OCI-LY7 (cell line): ENCODE measurements at regions not wholly inside any gene's neighbourhood (a gene's known extent, or its start where the extent isn't known, plus 50 kb on each side); places are given as distances from the start of the nearest gene placed in this dataset.

ENCODE experiments used
- BruUV-seq: library from RNA; stranded (reverse); fragments of 400-500 nt; replicated peaks from 2 replicates; lab custom pipeline; 2021; lab: Mats Ljungman, UMichigan
- CTCF ChIA-PET: fragments of 300-600 bp; sonication (Branson Sonifier 250); formaldehyde crosslinking; loops from one replicate; lab custom pipeline; 2022; ENCODE audit warnings: antibody characterized with exemption; ENCODE audit not compliant: unreplicated experiment; lab: Charles Lee
- POLR2A ChIA-PET: fragments of 300-600 bp; sonication (Branson Sonifier 250); formaldehyde crosslinking; loops from one replicate; lab custom pipeline; 2022; ENCODE audit warnings: antibody characterized with exemption; lab: Charles Lee
- DNase-seq: peaks from one replicate; pipeline ENCODE4 v3.0.0-alpha.2; 2015; ENCODE audit warnings: low spot score
- H2AFZ ChIP-seq: fragments of 200-600 bp; sonication (generic), shearing (Covaris generic); 2 replicates; pipeline ENCODE4 v1.6.1; 2014; ENCODE audit warnings: mild to moderate bottlenecking, antibody characterized with exemption, low read length, moderate library complexity
- H3K27ac ChIP-seq: fragments of 200-600 bp; sonication (generic); 2 replicates; pipeline ENCODE4 v1.5.1; 2014; ENCODE audit warnings: mixed run types, low read depth, mild to moderate bottlenecking, moderate library complexity, low read length, inconsistent platforms; ENCODE audit not compliant: poor library complexity, severe bottlenecking
- H3K36me3 ChIP-seq: fragments of 200-600 bp; sonication (generic); 2 replicates; pipeline ENCODE4 v1.6.1; 2014; ENCODE audit warnings: mild to moderate bottlenecking, antibody characterized with exemption, low read length, moderate library complexity, mixed read lengths; ENCODE audit not compliant: insufficient read depth
- H3K4me1 ChIP-seq: fragments of 200-600 bp; sonication (generic); 2 replicates; pipeline ENCODE4 v1.5.1; 2014; ENCODE audit warnings: mild to moderate bottlenecking, low read length; ENCODE audit not compliant: insufficient read depth, poor library complexity, severe bottlenecking
- H3K4me2 ChIP-seq: fragments of 200-600 bp; sonication (generic); 2 replicates; pipeline ENCODE4 v1.6.1; 2014; ENCODE audit warnings: mild to moderate bottlenecking, low read length
- H3K4me3 ChIP-seq: fragments of 200-600 bp; sonication (generic); 2 replicates; pipeline ENCODE4 v1.5.1; 2014; ENCODE audit warnings: mild to moderate bottlenecking, low read depth, low read length; ENCODE audit not compliant: poor library complexity, severe bottlenecking
- H3K79me2 ChIP-seq: fragments of 200-600 bp; sonication (generic); 2 replicates; pipeline ENCODE4 v1.6.1; 2016; ENCODE audit warnings: low read depth, mild to moderate bottlenecking, low read length, moderate library complexity, mixed read lengths; ENCODE audit not compliant: insufficient read depth
- H3K9me2 ChIP-seq: fragments of 200-600 bp; sonication (generic); 2 replicates; pipeline ENCODE4 v1.6.1; 2016; ENCODE audit warnings: mild to moderate bottlenecking, low read length, mixed read lengths; ENCODE audit not compliant: insufficient read depth
- H3K9me3 ChIP-seq: fragments of 200-600 bp; sonication (generic); 2 replicates; pipeline ENCODE4 v1.6.1; 2014; ENCODE audit warnings: mild to moderate bottlenecking, mixed run types, low read length, mixed read lengths
- H4K20me1 ChIP-seq: fragments of 200-600 bp; sonication (generic); 2 replicates; pipeline ENCODE4 v1.6.1; 2014; ENCODE audit warnings: mild to moderate bottlenecking, antibody characterized with exemption, low read length, moderate library complexity, mixed read lengths; ENCODE audit not compliant: insufficient read depth
- EZH2phosphoT487 ChIP-seq: fragments of 200-600 bp; sonication (generic); IDR thresholded peaks from 2 replicates; pipeline ENCODE4 v1.6.1; 2018; ENCODE audit warnings: low read depth, borderline replicate concordance, mild to moderate bottlenecking, mixed run types, antibody characterized with exemption, low read length, moderate library complexity, mixed read lengths
- intact Hi-C: fragments of 100-400 bp; cut with micrococcal nuclease; formaldehyde crosslinking; loops from one replicate; pipeline ENCODE4 v1.10.0; 2022; ENCODE audit not compliant: unreplicated experiment
- TF ChIP-seq, protein P1 (sequence below): fragments of 200-600 bp; sonication (generic); conservative IDR thresholded peaks from 2 replicates; pipeline ENCODE4 v1.5.1; 2014; ENCODE audit warnings: mild to moderate bottlenecking, antibody characterized with exemption, low read length, moderate library complexity, mixed read lengths

DNA sequence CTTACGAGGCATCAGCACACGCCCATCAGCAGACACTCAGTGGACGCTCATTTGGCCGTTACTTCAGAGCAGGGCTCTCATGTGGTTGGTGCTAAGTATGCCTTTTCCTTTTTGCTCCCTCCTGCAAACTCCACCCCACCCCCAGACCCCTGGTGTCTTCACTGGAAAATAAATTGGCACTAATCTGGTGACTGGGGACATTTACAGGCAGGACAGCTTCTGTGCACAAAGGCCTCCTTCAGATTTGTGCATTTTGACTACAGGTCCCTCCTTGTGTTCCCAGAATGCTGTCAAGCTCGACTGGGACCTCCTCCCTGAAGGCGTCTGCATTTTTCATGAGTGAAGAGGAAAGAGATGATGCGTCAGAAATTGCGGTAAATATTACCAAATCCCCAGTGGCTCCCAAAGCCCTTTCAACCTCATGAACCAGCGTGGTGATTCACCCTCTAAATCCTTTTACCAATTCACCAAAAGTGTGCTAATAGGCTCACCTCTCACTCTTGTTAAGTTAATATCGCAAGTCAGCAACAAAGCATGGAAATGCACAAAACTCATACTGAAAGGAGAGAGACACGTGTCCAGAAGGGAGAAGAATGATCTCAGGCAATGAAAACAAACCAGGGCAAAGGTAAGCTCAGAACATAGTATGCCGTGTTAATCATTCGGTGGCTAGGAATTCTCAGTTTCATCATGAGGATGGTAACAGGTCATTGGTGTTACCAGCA is 119.0 kb downstream of the NKX6-1 start:
- Histone ChIP-seq H4K20me1 (no peaks in the 10 kb centered on the region), H3K9me3 (no peaks in the 10 kb centered on the region), H3K79me2 (no peaks in the 10 kb centered on the region), H3K4me3 (no peak overlapping the region), H2AFZ (no peak overlapping the region), H3K9me2 (no peaks in the 10 kb centered on the region), H3K4me1 (no peaks in the 10 kb centered on the region), H3K4me2 (no peak overlapping the region), H3K27ac (no peak overlapping the region), H3K36me3 (no peaks in the 10 kb centered on the region)
- DNase-seq = no peak
- no peak for TF ChIP-seq EZH2phosphoT487
- TF ChIP-seq, protein P1, sequence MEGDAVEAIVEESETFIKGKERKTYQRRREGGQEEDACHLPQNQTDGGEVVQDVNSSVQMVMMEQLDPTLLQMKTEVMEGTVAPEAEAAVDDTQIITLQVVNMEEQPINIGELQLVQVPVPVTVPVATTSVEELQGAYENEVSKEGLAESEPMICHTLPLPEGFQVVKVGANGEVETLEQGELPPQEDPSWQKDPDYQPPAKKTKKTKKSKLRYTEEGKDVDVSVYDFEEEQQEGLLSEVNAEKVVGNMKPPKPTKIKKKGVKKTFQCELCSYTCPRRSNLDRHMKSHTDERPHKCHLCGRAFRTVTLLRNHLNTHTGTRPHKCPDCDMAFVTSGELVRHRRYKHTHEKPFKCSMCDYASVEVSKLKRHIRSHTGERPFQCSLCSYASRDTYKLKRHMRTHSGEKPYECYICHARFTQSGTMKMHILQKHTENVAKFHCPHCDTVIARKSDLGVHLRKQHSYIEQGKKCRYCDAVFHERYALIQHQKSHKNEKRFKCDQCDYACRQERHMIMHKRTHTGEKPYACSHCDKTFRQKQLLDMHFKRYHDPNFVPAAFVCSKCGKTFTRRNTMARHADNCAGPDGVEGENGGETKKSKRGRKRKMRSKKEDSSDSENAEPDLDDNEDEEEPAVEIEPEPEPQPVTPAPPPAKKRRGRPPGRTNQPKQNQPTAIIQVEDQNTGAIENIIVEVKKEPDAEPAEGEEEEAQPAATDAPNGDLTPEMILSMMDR = no peak
- POLR2A ChIA-PET = interaction anchor here (0.5 kb wide), 1 partner anchor 36 kb away, joined by 4 read pairs; no protein-coding TSS in a partner anchor
- CTCF ChIA-PET = no interaction called here
- no TSS peak for BruUV-seq
- intact Hi-C loops = no loop called here

DNA sequence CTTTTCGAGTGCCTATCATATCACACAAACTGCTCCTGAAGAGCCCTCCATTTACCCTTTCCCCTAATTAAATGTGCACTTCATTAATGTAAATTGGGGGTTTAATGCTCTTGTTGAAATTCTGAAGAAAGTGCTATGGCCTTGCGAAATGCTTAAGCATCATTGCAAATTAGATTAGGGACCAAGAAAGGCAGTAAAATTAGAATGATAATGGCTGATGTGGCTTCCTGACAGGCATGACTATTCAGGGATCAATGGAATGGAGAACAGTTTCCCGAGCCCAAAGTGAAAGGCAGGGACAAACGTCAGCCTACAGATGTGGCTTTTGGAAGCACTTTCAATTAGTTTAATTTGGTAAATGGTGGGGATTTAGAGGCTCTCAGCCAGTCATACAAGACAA is 120.1 kb downstream of the NKX6-1 start:
- no peak overlapping the region for H2AFZ ChIP-seq
- no peak overlapping the region for H3K27ac ChIP-seq
- no peak overlapping the region for H3K4me2 ChIP-seq
- no TSS peak for BruUV-seq
- POLR2A ChIA-PET = no interaction called here
- no peaks in the 10 kb centered on the region for H3K36me3 ChIP-seq
- no peaks in the 10 kb centered on the region for H3K79me2 ChIP-seq
- DNase-seq = no peak
- TF ChIP-seq, protein P1 = no peak
- no peak for TF ChIP-seq EZH2phosphoT487
- H4K20me1 ChIP-seq = no peaks in the 10 kb centered on the region
- CTCF ChIA-PET = no interaction called here
- no peaks in the 10 kb centered on the region for H3K9me3 ChIP-seq
- H3K9me2 ChIP-seq = no peaks in the 10 kb centered on the region
- intact Hi-C loops = no loop called here
- H3K4me1 ChIP-seq = no peaks in the 10 kb centered on the region
- no peak overlapping the region for H3K4me3 ChIP-seq

DNA sequence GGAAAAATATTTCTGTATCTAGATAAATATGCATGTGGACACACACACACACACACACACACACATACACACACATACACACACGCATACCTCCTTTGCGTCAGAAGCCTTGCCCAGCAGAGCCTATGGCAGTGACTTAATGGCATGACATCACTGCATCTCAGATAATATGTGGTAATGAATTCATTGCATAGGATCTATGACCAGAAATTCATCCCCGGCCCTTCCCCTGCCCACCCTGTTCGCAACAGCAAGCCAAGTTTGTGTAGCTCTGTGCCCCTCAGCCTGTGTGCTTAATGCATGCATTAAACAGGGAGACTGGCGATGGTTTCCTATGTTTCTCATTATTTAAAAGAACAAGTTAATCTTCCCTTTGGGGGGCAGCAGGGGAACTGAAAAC is 120.7 kb downstream of the NKX6-1 start:
- Histone ChIP-seq H3K79me2 (no peaks in the 10 kb centered on the region), H3K4me2 (no peak overlapping the region), H2AFZ (no peak overlapping the region), H3K4me1 (no peaks in the 10 kb centered on the region), H3K36me3 (no peaks in the 10 kb centered on the region), H3K4me3 (no peak overlapping the region), H4K20me1 (no peaks in the 10 kb centered on the region), H3K9me3 (no peaks in the 10 kb centered on the region), H3K9me2 (no peaks in the 10 kb centered on the region), H3K27ac (no peak overlapping the region)
- CTCF ChIA-PET = no interaction called here
- BruUV-seq = no TSS peak
- POLR2A ChIA-PET = no interaction called here
- DNase-seq = no peak
- intact Hi-C loops = no loop called here
- TF ChIP-seq, protein P1 = no peak
- TF ChIP-seq EZH2phosphoT487 = no peak
